ENCODE measurements at regions not wholly inside any gene's neighbourhood (a gene's known extent, or its start where the extent isn't known, plus 50 kb on each side); places are given as distances from the start of the nearest gene placed in this dataset.

GRCh38 chr1:217164403-217164802, 441.2 kb upstream of the ESRRG start:
- TF ChIP-seq CEBPB (IDR thresholded peaks at IDR 0.05), result no peak
- TF ChIP-seq MAX (IDR thresholded peaks at IDR 0.05), result no peak
- TF ChIP-seq RAD21 (IDR thresholded peaks at IDR 0.05; ENCODE audit: low read depth), result no peak
- no peak for TF ChIP-seq TAF1 (IDR thresholded peaks at IDR 0.05; ENCODE audit: low read depth)
- TF ChIP-seq FOXM1 (IDR thresholded peaks at IDR 0.05; ENCODE audit: borderline replicate concordance, low read depth), result no peak
- no peak for TF ChIP-seq CREB1 (IDR thresholded peaks at IDR 0.05; ENCODE audit: low read depth)
- TF ChIP-seq ZBTB7A (IDR thresholded peaks at IDR 0.05; ENCODE audit: low read depth), result no peak
- TF ChIP-seq USF1 (IDR thresholded peaks at IDR 0.05), result no peak
